GM23338 (cell line): ENCODE measurements at regions not wholly inside any gene's neighbourhood (a gene's known extent, or its start where the extent isn't known, plus 50 kb on each side); places are given as distances from the start of the nearest gene placed in this dataset.

ENCODE experiments used
- CREB1 ChIP-seq: fragments of 250-450 bp; sonication (Bioruptor Pico); IDR thresholded peaks from 2 replicates; pipeline ENCODE4 v1.5.0; 2020; ENCODE audit warnings: low read depth, mild to moderate bottlenecking, moderate library complexity
- EZH2 ChIP-seq: fragments of 200-600 bp; sonication (generic); IDR thresholded peaks from one replicate; pipeline ENCODE4 v1.8.0; 2017; ENCODE audit warnings: antibody characterized with exemption, mild to moderate bottlenecking, low read depth; ENCODE audit not compliant: unreplicated experiment
- EZH2phosphoT487 ChIP-seq: fragments of 200-600 bp; sonication (generic); IDR thresholded peaks from one replicate; pipeline ENCODE4 v1.8.1; 2018; ENCODE audit warnings: antibody characterized with exemption; ENCODE audit not compliant: unreplicated experiment
- JUNB ChIP-seq: IDR thresholded peaks from one replicate; pipeline ENCODE4 v1.6.1; 2016; ENCODE audit warnings: antibody characterized with exemption; ENCODE audit not compliant: unreplicated experiment
- NANOG ChIP-seq: IDR thresholded peaks from 2 replicates; pipeline ENCODE4 v1.6.1; 2016; ENCODE audit warnings: antibody characterized with exemption, borderline replicate concordance
- POLR2AphosphoS5 ChIP-seq: IDR thresholded peaks from 2 replicates; pipeline ENCODE4 v1.6.1; 2016; ENCODE audit warnings: antibody characterized with exemption, low read depth
- STAT1 ChIP-seq: IDR thresholded peaks from one replicate; pipeline ENCODE4 v1.6.1; 2016; ENCODE audit warnings: antibody characterized with exemption; ENCODE audit not compliant: unreplicated experiment
- ZNF114 ChIP-seq: fragments of 250-450 bp; sonication (Bioruptor Pico); IDR thresholded peaks from 2 replicates; pipeline ENCODE4 v1.5.0; 2020; ENCODE audit warnings: mild to moderate bottlenecking, moderate library complexity
- ZNF331 ChIP-seq: fragments of 250-450 bp; sonication (Bioruptor Pico); IDR thresholded peaks from 2 replicates; pipeline ENCODE4 v1.5.0; 2020; ENCODE audit warnings: low read depth, mild to moderate bottlenecking, moderate library complexity
- TF ChIP-seq, protein P1 (sequence below), 2 experiments: fragments of 200-600 bp in 1 of 2; sonication (generic) in 1 of 2; conservative IDR thresholded peaks; 2 replicates each; pipeline versions ENCODE4 v1.5.1 to v1.6.1; 2016 to 2017; ENCODE audit warnings: antibody characterized with exemption in 2 of 2, low read depth in 2 of 2, mild to moderate bottlenecking in 2 of 2, moderate library complexity in 1 of 2
- TF ChIP-seq, protein P2 (sequence below): IDR thresholded peaks from one replicate; pipeline ENCODE4 v1.6.1; 2018; ENCODE audit warnings: antibody characterized with exemption; ENCODE audit not compliant: unreplicated experiment
- TF ChIP-seq, protein P3 (sequence below): IDR thresholded peaks from 2 replicates; pipeline ENCODE4 v1.6.1; 2016; ENCODE audit warnings: antibody characterized with exemption

DNA sequence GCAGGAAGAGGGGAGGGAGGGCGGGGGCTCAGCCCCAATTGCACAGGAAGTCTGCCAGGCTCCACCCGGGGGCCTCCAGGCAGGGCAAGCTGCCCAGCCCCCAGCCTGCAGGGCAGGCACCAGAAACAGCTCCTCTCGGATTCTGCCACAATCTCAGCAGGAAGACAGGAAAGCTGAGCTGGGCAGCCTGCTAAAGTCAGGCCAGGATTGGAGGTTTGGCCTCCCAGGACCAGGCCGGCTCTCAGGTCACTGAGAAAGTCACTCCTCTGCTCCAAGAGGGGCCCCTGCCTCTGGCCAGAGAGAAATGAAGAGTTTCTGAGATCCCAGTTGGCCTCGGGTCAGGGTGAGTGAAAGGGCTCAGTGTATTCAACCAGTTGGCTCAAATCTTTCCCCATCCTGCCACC, 54.6 kb upstream of the STXBP1 start:
- TF ChIP-seq EZH2: no peak
- TF ChIP-seq, protein P1, sequence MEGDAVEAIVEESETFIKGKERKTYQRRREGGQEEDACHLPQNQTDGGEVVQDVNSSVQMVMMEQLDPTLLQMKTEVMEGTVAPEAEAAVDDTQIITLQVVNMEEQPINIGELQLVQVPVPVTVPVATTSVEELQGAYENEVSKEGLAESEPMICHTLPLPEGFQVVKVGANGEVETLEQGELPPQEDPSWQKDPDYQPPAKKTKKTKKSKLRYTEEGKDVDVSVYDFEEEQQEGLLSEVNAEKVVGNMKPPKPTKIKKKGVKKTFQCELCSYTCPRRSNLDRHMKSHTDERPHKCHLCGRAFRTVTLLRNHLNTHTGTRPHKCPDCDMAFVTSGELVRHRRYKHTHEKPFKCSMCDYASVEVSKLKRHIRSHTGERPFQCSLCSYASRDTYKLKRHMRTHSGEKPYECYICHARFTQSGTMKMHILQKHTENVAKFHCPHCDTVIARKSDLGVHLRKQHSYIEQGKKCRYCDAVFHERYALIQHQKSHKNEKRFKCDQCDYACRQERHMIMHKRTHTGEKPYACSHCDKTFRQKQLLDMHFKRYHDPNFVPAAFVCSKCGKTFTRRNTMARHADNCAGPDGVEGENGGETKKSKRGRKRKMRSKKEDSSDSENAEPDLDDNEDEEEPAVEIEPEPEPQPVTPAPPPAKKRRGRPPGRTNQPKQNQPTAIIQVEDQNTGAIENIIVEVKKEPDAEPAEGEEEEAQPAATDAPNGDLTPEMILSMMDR (conservative IDR thresholded peaks at IDR 0.05; ENCODE audit: low read depth in 2 of 2): no peak
- no peak for TF ChIP-seq ZNF331 (CRISPR knock-in tag)
- TF ChIP-seq JUNB: no peak
- TF ChIP-seq CREB1 (CRISPR knock-in tag): no peak
- TF ChIP-seq, protein P2, sequence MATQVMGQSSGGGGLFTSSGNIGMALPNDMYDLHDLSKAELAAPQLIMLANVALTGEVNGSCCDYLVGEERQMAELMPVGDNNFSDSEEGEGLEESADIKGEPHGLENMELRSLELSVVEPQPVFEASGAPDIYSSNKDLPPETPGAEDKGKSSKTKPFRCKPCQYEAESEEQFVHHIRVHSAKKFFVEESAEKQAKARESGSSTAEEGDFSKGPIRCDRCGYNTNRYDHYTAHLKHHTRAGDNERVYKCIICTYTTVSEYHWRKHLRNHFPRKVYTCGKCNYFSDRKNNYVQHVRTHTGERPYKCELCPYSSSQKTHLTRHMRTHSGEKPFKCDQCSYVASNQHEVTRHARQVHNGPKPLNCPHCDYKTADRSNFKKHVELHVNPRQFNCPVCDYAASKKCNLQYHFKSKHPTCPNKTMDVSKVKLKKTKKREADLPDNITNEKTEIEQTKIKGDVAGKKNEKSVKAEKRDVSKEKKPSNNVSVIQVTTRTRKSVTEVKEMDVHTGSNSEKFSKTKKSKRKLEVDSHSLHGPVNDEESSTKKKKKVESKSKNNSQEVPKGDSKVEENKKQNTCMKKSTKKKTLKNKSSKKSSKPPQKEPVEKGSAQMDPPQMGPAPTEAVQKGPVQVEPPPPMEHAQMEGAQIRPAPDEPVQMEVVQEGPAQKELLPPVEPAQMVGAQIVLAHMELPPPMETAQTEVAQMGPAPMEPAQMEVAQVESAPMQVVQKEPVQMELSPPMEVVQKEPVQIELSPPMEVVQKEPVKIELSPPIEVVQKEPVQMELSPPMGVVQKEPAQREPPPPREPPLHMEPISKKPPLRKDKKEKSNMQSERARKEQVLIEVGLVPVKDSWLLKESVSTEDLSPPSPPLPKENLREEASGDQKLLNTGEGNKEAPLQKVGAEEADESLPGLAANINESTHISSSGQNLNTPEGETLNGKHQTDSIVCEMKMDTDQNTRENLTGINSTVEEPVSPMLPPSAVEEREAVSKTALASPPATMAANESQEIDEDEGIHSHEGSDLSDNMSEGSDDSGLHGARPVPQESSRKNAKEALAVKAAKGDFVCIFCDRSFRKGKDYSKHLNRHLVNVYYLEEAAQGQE: no peak
- TF ChIP-seq ZNF114 (CRISPR knock-in tag): no peak
- TF ChIP-seq, protein P3, sequence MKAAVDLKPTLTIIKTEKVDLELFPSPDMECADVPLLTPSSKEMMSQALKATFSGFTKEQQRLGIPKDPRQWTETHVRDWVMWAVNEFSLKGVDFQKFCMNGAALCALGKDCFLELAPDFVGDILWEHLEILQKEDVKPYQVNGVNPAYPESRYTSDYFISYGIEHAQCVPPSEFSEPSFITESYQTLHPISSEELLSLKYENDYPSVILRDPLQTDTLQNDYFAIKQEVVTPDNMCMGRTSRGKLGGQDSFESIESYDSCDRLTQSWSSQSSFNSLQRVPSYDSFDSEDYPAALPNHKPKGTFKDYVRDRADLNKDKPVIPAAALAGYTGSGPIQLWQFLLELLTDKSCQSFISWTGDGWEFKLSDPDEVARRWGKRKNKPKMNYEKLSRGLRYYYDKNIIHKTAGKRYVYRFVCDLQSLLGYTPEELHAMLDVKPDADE: no peak
- TF ChIP-seq EZH2phosphoT487: no peak
- TF ChIP-seq NANOG: no peak
- TF ChIP-seq POLR2AphosphoS5: no peak
- TF ChIP-seq STAT1: no peak
